Muscle of arm (tissue), 1 donor: ENCODE measurements at regions not wholly inside any gene's neighbourhood (a gene's known extent, or its start where the extent isn't known, plus 50 kb on each side); places are given as distances from the start of the nearest gene placed in this dataset.
"Not testable (repeated sequence)": the region's sequence is repeated elsewhere in the genome, so short reads cannot be mapped to it uniquely, and the experiment has no call there.

Source experiments
- DNase-seq: peaks from one replicate; pipeline ENCODE4 v3.0.0-alpha.2; 2013

DNA sequence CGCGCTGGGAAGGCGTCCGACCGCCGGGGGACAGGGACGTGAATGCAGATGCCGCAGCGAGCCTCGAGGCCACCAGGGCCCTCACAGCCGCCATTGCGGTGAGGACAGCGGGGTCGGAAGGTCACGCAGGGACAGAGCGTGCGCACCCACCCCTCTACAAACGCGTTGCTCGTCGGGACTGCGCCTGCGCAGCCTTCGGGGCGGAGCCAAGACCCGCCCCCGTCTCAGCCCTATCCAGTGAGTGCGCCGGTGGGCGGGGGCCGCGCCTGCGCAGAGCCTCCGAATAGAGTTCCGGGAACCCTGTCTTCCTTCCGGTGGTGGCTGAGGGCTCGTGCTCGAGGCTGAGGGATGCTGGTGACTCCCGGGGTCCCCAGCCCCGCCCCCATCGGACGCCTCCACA lies 5393.1 kb upstream of the TPTE start:
- peak; percentile 87 for DNase-seq

DNA sequence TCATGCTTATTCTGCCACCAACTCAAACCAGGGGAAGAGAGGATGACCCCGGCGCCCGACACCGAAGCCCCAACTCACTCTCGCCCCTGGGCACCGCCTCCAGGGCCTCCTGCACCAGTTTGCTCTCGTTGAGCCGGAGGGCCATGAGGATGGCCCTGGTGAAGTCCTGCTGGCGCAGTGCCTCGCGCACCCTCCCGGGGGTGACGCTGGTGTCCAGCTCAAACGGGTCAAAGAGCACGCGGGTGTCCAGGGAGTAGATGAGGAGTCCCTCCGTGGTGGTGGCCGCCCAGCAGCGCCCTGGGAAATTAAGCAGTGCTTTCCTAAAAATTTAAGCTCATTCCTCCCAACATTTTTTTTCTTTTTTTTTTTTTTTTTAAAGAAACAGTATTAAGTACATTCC lies 5387.6 kb upstream of the TPTE start:
- DNase-seq = not testable (repeated sequence)

DNA sequence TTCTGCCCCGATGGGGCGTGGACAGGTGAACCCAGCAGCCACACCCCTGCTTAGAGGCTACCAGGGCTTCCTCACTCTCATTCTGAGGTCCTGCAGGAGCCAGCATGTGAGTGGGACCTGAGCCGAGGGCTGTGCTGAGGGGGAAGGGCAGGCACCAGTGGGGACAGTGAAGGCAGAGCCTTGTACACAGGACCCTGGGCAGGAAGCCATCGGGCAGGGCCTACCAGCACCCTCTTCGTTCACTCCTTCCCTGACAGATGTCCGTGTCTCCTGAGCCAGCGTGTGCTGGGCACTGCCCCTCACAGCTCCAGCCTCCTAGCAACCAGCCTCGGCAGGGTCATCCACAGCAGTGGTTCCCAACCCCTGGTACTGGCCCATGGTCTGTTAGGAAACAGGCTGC lies 5385.0 kb upstream of the TPTE start:
- DNase-seq = not testable (repeated sequence)

DNA sequence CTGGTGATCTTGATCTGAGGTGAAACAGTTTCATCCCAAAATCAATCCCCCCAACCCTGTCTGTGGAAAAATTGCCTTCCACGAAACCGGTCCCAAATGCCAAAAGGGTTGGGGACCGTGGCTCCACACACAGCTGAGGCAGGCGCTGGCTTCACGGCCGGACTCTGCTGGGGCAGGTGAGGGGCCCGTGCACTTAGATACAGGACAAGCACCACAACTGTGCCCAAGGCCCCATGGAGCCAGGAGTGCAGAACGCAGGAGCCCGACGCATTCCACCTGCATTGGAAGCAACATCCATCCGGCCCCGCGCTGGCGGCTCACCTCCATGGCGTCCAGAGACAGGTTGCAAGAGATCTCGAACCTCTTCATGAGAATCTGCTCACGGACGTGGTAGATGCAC lies 5384.4 kb upstream of the TPTE start:
- DNase-seq = not testable (repeated sequence)

DNA sequence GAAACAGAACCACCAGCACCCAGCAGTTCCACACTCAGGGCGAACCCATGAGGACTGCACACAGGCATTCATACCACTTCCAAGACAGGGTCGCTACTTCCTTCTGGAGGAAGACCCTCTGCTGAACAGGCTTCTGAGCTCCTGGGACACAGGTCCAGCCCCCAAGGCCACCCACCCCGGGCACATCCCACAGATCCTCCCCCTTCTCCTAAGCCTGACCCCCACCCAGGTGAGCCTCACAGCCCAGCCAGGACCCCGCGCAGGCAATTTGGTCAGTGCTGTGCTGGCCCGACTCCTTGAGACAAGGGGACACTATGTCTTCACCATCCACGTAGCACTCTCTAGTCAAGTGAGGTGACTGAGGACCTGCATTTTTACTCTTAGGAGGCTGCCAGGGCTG lies 5382.7 kb upstream of the TPTE start:
- DNase-seq = not testable (repeated sequence)

DNA sequence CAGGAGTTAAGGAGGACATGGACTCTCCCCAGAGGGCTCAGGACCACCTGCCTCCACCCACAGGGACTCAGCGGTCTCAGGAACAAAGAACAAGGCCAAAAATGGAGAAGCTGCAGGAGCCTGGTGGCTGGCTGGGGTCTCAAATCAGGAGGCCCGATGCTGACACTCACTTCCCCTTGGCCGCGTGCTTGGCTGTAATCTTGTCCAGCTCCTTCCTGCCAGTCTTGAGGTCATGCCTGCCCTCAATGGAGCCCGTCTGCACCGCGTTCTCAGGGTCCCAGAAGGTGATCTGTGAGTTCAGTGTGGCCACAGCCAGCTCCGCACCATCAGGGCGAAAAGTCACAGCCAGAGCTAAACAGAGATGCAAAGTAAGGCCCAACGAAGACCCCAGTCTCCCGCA lies 5381.9 kb upstream of the TPTE start:
- not testable (repeated sequence) for DNase-seq

DNA sequence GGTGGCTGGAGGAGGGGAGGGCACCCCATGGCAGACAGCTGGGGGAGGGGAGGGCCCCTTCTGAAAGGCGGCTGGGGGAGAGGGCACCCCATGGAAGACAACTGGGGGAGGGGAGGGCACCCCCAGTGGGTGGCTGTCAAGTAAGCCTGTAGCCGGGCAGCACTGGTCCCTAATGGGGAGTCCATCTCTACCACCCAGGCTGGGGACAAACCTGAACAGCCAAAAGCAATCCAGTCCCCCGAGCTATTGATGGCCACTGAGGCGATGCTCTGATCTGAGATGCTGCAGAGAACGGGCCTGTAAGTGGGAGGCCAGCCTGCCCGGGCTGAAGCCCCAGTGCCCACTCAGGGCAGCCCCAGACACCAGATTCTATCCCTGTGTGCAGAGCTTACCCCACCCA lies 5378.4 kb upstream of the TPTE start:
- not testable (repeated sequence) for DNase-seq

DNA sequence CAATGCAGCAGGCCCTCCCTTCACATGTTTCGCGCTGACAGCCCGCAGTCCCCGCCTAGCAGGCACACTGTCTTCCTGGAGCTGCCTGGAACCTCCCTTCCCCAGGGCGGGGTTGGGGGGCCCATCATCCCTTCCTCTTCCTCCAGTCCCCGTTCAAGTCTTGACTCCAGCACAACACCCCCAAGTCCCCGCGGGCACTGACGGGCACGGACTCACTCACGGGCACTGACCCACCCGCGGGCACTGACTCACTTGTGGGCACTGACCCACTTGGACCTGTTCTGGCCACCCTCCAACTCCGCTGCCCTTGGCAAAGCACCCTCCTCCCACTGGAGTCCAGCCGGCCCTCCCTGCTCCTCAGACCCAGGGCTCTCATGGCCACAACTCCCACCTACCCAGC lies 5376.7 kb upstream of the TPTE start:
- DNase-seq = not testable (repeated sequence)

DNA sequence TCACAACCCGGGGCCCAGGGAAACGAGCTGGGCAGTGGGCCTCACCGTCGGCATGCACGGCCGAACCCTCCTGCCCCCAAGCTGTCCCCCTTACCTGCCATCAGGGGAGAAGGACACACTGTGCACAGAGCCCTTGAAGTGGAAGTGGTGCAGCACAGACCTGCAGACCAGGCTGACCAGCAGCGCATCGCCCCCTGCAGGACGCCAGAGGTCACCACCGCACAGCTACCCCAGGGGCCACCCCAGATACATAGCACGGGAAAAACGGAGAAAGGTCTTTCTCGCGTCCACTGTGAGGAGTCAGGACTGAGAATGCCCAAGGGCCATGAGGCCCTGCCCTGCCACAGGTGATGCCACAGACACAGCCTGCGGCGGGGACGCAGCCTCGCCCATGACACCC lies 5373.7 kb upstream of the TPTE start:
- DNase-seq = not testable (repeated sequence)

DNA sequence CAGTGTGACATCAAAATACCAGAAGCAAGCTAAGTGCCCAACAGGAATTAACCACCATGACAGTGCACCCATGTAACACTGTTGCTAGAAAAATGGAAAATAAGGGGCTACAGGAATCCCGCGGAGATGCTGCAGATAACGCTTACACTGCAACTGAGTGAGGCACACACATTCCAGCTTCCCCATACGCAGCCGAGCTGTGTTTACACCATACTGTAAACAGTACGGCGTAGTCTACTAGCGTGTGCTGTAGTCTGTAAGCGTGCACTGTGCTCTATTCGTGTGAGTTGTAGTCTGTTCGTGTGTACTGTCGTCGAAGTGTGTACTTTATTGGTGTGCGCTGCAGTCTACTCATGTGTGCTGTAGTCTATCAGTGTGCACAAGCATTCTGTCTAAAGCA lies 5372.2 kb upstream of the TPTE start:
- not testable (repeated sequence) for DNase-seq

DNA sequence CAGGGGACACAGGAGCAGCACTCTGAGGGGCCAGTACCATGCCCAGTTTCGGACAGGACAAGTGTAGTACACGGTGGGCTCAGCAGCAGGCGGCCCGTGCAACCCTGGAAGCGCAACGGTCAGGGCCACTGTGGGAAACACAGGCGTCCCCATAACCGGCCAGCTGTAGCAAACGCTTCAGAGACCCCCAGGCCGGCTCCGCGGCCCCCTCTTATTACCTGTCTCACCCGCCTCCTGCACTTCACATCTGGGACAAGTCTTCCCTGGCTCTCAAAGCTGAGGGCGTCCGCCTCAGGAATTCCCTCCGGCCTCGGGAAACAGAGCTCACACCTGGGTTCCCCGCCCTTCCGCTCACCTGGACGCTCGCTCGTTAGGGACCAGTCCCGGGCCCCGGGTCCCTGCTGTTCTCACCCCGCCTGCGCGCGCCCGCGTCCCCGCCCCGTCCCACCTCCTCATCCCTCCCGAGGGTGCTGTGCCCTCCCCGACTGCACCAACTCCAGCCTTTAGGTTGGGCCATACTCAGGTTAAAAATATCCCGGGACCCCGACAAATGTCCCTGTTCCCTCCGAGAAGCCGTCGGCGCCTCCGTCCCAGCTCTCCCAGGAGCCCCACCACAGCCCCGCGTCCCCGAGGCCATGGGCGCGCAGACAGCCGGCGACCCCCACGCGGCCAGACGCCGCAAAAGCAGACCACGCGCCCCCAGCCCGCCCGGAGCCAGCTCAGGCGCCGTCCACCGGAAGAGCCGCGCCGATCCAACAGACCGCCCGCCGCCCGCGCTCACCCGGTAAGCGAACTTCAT lies 5367.3 kb upstream of the TPTE start:
- not testable (repeated sequence) for DNase-seq

DNA sequence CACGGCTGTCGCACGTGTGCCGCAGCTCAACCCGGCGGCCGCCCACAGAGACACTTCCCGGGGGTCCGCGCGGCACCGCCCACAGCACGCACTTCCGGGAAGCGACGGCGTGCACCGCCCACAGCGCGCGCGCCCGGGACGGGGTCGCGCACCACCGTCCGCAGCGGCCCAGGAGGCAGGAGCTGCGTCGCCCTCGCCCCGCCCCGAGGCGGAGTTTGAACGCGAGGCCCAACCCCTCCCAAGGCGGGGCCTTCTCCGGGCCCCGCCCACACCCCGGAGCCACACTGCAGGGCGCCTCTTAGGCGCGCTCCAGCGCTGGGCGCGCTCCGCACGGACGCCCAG lies 5366.8 kb upstream of the TPTE start:
- peak; percentile 82 for DNase-seq

DNA sequence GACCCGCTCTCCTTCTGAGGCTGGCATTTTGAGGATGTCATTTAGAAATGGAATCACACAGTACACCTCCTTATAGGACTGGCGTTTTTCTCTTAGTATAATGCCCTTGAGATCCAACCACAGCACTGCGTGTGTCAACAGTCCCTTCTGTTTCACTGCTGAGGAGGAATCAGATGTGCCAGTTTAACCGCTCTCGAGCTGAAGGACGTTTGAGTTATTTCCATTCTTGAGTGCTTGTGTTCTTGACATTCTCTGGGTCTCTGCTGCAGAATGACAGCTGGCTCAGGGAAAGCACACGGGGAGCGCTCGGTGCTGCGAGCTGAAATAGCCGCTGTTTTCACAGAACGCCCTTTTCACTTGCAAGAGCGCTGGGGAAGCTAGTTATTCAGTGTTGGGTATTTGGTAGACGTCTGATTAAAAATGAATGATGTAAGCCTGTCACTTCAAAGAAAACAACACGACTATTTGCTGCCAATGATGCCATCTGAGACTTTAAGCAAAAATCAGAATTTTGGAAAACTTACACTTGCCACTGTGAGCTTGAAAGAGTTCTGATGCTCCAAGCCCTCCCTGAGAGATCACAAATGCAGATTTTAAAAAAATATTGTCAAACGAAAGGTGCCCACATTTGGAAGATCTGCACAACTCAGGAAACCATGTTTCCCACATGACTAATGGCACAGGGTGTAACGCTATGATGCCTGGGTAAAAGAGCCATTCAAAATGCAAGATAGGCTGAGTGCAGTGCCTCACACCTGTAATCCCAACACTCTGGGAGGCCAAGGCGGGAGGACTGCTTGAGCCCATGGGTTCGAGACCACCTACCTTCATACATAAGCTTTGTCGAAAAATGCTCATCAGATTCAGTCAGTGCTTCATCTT lies 5358.4 kb upstream of the TPTE start:
- DNase-seq = not testable (repeated sequence)

DNA sequence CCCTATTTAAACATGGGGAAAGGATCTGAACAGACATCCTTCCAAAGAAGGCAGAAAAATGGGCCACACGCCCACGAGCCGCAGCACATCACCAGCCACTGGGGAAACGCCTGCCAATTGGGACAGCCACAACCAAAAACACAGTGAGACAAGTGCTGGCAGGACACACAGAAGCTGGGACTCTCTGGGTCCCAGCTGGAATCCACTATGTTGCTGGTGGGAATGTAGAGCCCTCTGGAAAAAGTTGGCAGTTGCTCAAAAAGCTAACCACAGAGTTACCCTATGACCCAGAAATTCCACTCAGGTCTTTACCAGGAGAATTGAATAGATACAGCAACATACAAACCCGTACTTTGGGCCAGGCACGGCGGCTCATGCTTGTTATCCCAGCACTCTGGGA lies 5355.6 kb upstream of the TPTE start:
- DNase-seq = not testable (repeated sequence)
